HepG2 (cell line): ENCODE measurements at regions not wholly inside any gene's neighbourhood (a gene's known extent, or its start where the extent isn't known, plus 50 kb on each side); places are given as distances from the start of the nearest gene placed in this dataset.

Experiments
- ATAC-seq: fragments of 200-7000 bp; cut with Tn5 transposase; 3 replicates; pipeline ENCODE4 v1.9.1; 2020; ENCODE audit warnings: mild to moderate bottlenecking, moderate library complexity
- BruUV-seq: library from RNA; stranded (reverse); fragments of 400-500 nt; replicated peaks from 2 replicates; lab custom pipeline; 2021; lab: Mats Ljungman, UMichigan
- CTCF ChIA-PET: fragments of 300-600 bp; formaldehyde crosslinking; extraction: SDS; loops from one replicate; lab custom pipeline; 2021; ENCODE audit warnings: low total read pairs, inconsistent platforms, low intra/inter-chr PET ratio; lab: Yijun Ruan, JAX
- POLR2A ChIA-PET: fragments of 350-600 bp; sonication (Branson Sonifier 250); formaldehyde crosslinking; loops from one replicate; lab custom pipeline; 2020; ENCODE audit warnings: antibody characterized with exemption, inconsistent platforms; lab: Yijun Ruan, JAX
- DNase-seq: peaks from one replicate; pipeline ENCODE4 v3.0.0-alpha.2; 2015; ENCODE audit warnings: low spot score
- FAIRE-seq: peaks from 3 replicates; lab custom pipeline; 2011; peaks lifted over from hg19 to GRCh38; lab: Jason Lieb, UNC
- H2AFZ ChIP-seq: one replicate; pipeline ENCODE4 v1.6.1; 2011; ENCODE audit warnings: low read length, inconsistent platforms
- H3K27ac ChIP-seq: fragments of 300-600 bp; 3 replicates; pipeline ENCODE4 v1.8.0; 2011; ENCODE audit warnings: mixed run types, mild to moderate bottlenecking, mixed read lengths, low read length, inconsistent platforms; ENCODE audit not compliant: insufficient read depth; ENCODE audit errors: extremely low read length
- H3K27me3 ChIP-seq, 2 experiments: fragments of 200-600 bp in 1 of 2; 2 replicates in 1 of 2; 3 replicates in 1 of 2; pipeline versions ENCODE4 v1.6.0 to v1.8.0; 2011; ENCODE audit warnings: low read length in 2 of 2, mild to moderate bottlenecking in 2 of 2, moderate library complexity in 2 of 2, inconsistent platforms in 1 of 2; ENCODE audit not compliant: insufficient read depth in 2 of 2, control insufficient read depth in 1 of 2
- H3K36me3 ChIP-seq, 2 experiments: fragments of 200-600 bp in 1 of 2; replicated peaks in 1 of 2; 2 replicates in 1 of 2; 3 replicates in 1 of 2; pipeline versions ENCODE4 v1.5.1 to v1.8.0; 2011; ENCODE audit warnings: low read length in 2 of 2, inconsistent platforms in 1 of 2; ENCODE audit not compliant: insufficient read depth in 2 of 2, control insufficient read depth in 1 of 2
- H3K4me1 ChIP-seq: 2 replicates; pipeline ENCODE4 v1.5.1; 2012; ENCODE audit warnings: low read length, inconsistent platforms; ENCODE audit not compliant: insufficient read depth
- H3K4me2 ChIP-seq: 2 replicates; pipeline ENCODE4 v1.6.0; 2011; ENCODE audit warnings: low read depth, low read length, inconsistent platforms
- H3K4me3 ChIP-seq, 3 experiments: fragments of 200-600 bp in 1 of 3; sonication (generic), shearing (Covaris generic) in 1 of 3; replicated peaks in 1 of 3; 2 replicates each; pipeline ENCODE4 v1.5.1; 2011 to 2016; ENCODE audit warnings: low read length in 3 of 3, inconsistent platforms in 2 of 3, low read depth in 2 of 3, mild to moderate bottlenecking in 2 of 3, control low read depth in 1 of 3, mixed read lengths in 1 of 3; ENCODE audit not compliant: insufficient read depth in 1 of 3
- H3K79me2 ChIP-seq: one replicate; pipeline ENCODE4 v1.6.1; 2011; ENCODE audit warnings: low read length, inconsistent platforms; ENCODE audit not compliant: insufficient read depth
- H3K9ac ChIP-seq: 2 replicates; pipeline ENCODE4 v1.6.0; 2011; ENCODE audit warnings: mild to moderate bottlenecking, low read depth, low read length, inconsistent platforms; ENCODE audit not compliant: insufficient read depth
- H3K9me3 ChIP-seq: 2 replicates; pipeline ENCODE4 v1.5.1; 2012; ENCODE audit warnings: mild to moderate bottlenecking, low read length
- H4K20me1 ChIP-seq: 2 replicates; pipeline ENCODE4 v1.6.0; 2011; ENCODE audit warnings: inconsistent platforms, mild to moderate bottlenecking, low read length, moderate library complexity; ENCODE audit not compliant: insufficient read depth
- BHLHE40 ChIP-seq: IDR thresholded peaks from 2 replicates; pipeline ENCODE4 v1.6.1; 2011; ENCODE audit warnings: low read length, improper control_type of control experiment
- HMG20B ChIP-seq: conservative IDR thresholded peaks from 2 replicates; pipeline ENCODE4 v1.6.1; 2016; ENCODE audit warnings: missing genetic modification reagents, missing compliant biosample characterization
- JUN ChIP-seq: sonication (generic); formaldehyde crosslinking; IDR thresholded peaks from 2 replicates; pipeline ENCODE4 v1.4.0; 2020; ENCODE audit warnings: mild to moderate bottlenecking, missing genetic modification reagents
- ZBTB7A ChIP-seq: sonication (generic); formaldehyde crosslinking; IDR thresholded peaks from 2 replicates; pipeline ENCODE4 v1.8.0; 2022; ENCODE audit warnings: mild to moderate bottlenecking, missing genetic modification reagents
- ZFAT ChIP-seq: sonication (generic); formaldehyde crosslinking; conservative IDR thresholded peaks from 2 replicates; pipeline ENCODE4 v1.8.1; 2023; ENCODE audit warnings: missing genetic modification reagents, inconsistent platforms
- ZNF230 ChIP-seq: sonication (generic); formaldehyde crosslinking; IDR thresholded peaks from 2 replicates; pipeline ENCODE4 v1.4.0; 2020; ENCODE audit warnings: mild to moderate bottlenecking, missing genetic modification reagents
- ZNF263 ChIP-seq: sonication (generic); formaldehyde crosslinking; IDR thresholded peaks from 2 replicates; pipeline ENCODE4 v1.4.0; 2020; ENCODE audit warnings: missing genetic modification reagents
- ZNF83 ChIP-seq: sonication (generic); formaldehyde crosslinking; IDR thresholded peaks from 2 replicates; pipeline ENCODE4 v1.4.0; 2020; ENCODE audit warnings: missing genetic modification reagents, mild to moderate bottlenecking, borderline replicate concordance
- in situ Hi-C: cut with HindIII; loops from 2 replicates; pipeline ENCODE4 v1.10.0; 2017; ENCODE audit warnings: low pct_unique_long_range_greater_than_20kb; ENCODE audit not compliant: extremely low pct_ligation_motif_present
- intact Hi-C: fragments of 100-400 bp; cut with micrococcal nuclease; formaldehyde crosslinking; loops from one replicate; pipeline ENCODE4 v1.10.0; 2022; ENCODE audit not compliant: unreplicated experiment
- TF ChIP-seq, protein P1 (sequence below): sonication (generic); formaldehyde crosslinking; IDR thresholded peaks from 2 replicates; pipeline ENCODE4 v1.4.0; 2020; ENCODE audit warnings: mild to moderate bottlenecking, missing genetic modification reagents
- TF ChIP-seq, protein P2 (sequence below): IDR thresholded peaks from 2 replicates; pipeline ENCODE4 v1.6.1; 2012; ENCODE audit warnings: inconsistent platforms

DNA sequence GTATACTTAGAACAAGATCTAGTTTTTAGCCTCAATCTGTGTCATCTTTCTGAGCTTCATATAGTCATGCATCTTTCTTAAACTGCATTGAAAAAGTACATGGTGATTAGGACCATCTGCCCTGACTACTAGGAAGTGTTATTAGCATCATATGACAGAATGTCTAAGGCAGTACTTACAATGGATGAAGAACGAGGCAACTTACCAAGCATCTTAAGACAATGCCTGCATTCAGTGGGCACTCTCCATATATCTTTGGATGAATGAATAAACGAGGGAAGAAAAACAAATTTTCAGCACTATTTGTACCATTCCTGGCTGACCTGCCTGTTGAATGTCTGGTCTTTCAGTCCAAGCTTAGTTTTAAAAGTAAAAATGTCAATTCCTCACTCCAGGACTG lies 185.4 kb upstream of the EPHA3 start (continued):
- TF ChIP-seq, protein P1, sequence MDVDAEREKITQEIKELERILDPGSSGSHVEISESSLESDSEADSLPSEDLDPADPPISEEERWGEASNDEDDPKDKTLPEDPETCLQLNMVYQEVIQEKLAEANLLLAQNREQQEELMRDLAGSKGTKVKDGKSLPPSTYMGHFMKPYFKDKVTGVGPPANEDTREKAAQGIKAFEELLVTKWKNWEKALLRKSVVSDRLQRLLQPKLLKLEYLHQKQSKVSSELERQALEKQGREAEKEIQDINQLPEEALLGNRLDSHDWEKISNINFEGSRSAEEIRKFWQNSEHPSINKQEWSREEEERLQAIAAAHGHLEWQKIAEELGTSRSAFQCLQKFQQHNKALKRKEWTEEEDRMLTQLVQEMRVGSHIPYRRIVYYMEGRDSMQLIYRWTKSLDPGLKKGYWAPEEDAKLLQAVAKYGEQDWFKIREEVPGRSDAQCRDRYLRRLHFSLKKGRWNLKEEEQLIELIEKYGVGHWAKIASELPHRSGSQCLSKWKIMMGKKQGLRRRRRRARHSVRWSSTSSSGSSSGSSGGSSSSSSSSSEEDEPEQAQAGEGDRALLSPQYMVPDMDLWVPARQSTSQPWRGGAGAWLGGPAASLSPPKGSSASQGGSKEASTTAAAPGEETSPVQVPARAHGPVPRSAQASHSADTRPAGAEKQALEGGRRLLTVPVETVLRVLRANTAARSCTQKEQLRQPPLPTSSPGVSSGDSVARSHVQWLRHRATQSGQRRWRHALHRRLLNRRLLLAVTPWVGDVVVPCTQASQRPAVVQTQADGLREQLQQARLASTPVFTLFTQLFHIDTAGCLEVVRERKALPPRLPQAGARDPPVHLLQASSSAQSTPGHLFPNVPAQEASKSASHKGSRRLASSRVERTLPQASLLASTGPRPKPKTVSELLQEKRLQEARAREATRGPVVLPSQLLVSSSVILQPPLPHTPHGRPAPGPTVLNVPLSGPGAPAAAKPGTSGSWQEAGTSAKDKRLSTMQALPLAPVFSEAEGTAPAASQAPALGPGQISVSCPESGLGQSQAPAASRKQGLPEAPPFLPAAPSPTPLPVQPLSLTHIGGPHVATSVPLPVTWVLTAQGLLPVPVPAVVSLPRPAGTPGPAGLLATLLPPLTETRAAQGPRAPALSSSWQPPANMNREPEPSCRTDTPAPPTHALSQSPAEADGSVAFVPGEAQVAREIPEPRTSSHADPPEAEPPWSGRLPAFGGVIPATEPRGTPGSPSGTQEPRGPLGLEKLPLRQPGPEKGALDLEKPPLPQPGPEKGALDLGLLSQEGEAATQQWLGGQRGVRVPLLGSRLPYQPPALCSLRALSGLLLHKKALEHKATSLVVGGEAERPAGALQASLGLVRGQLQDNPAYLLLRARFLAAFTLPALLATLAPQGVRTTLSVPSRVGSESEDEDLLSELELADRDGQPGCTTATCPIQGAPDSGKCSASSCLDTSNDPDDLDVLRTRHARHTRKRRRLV (CRISPR knock-in tag) = no peak
- TF ChIP-seq ZNF263 (CRISPR knock-in tag) (no peak), BHLHE40 (no peak), ZFAT (CRISPR knock-in tag) (no peak), HMG20B (CRISPR knock-in tag) (no peak), ZNF83 (no peak), JUN (CRISPR knock-in tag) (no peak)
- TF ChIP-seq, protein P2, sequence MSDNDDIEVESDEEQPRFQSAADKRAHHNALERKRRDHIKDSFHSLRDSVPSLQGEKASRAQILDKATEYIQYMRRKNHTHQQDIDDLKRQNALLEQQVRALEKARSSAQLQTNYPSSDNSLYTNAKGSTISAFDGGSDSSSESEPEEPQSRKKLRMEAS = no peak
- TF ChIP-seq, all 625 proteins: peak for 0

DNA sequence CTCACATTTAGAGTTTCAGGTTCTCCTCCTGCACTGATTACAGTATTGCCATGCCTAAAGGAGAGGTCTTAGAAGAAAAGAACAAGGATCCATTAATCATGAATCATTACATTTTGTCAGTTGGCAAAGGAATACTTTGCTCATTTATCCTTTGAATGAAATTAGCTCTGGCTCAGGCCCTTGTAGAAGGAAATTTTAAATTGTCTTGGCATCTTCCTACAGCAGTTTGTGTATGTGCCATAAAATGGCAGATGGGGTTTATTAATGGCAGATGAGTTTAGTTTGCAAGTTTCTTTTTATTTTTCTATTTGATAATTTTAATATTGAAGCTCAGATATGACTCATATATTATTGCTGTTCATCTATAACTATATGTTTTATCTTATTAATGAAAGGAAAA lies 181.2 kb upstream of the EPHA3 start:
- Histone ChIP-seq H2AFZ (no peak overlapping the region), H3K4me1 (no peaks in the 10 kb centered on the region), H3K79me2 (no peaks in the 10 kb centered on the region), H3K27me3 (no peaks in the 10 kb centered on the region), H3K27ac (no peak overlapping the region), H3K36me3 (no peaks in the 10 kb centered on the region), H3K4me3 (no peak overlapping the region), H4K20me1 (no peaks in the 10 kb centered on the region), H3K4me2 (no peak overlapping the region), H3K9ac (no peak overlapping the region), H3K9me3 (no peaks in the 10 kb centered on the region)
- DNase-seq (no peak), FAIRE-seq (no peak), ATAC-seq (no peak)
- in situ Hi-C loops = no loop called here
- TF ChIP-seq ZBTB7A (CRISPR knock-in tag) (no peak), ZNF230 (CRISPR knock-in tag) (no peak)
- intact Hi-C loops = loop anchor here (2.0 kb wide), 1 partner anchor 31 kb away; no protein-coding TSS in a partner anchor
- BruUV-seq = no TSS peak
- ChIA-PET POLR2A (no interaction called here), CTCF (no interaction called here)
